ENCODE measurements at regions not wholly inside any gene's neighbourhood (a gene's known extent, or its start where the extent isn't known, plus 50 kb on each side); places are given as distances from the start of the nearest gene placed in this dataset.

DNA sequence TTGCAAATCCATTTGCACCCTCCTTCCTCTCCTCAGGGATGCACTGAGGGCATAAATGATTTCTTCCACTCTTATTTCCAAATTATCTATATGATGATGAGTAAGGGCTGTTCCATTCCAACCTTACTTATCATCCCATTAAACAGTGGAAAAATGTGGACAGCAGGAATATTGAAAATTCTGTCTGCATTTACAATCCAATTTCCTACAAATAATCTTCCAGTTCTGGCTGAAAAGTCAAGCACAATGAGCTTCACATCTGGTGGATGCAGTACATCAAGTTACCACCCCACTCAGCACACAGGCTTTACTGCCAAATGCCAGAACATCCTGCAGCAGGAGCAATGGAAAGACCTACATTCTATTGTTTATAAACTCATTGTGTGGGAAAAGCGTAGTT, 345.0 kb upstream of the STEAP1 start:
- TF ChIP-seq, protein P1, sequence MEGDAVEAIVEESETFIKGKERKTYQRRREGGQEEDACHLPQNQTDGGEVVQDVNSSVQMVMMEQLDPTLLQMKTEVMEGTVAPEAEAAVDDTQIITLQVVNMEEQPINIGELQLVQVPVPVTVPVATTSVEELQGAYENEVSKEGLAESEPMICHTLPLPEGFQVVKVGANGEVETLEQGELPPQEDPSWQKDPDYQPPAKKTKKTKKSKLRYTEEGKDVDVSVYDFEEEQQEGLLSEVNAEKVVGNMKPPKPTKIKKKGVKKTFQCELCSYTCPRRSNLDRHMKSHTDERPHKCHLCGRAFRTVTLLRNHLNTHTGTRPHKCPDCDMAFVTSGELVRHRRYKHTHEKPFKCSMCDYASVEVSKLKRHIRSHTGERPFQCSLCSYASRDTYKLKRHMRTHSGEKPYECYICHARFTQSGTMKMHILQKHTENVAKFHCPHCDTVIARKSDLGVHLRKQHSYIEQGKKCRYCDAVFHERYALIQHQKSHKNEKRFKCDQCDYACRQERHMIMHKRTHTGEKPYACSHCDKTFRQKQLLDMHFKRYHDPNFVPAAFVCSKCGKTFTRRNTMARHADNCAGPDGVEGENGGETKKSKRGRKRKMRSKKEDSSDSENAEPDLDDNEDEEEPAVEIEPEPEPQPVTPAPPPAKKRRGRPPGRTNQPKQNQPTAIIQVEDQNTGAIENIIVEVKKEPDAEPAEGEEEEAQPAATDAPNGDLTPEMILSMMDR (IDR thresholded peaks at IDR 0.05) = no peak
- TF ChIP-seq POLR2A (IDR thresholded peaks at IDR 0.05) = no peak

All from heart left ventricle (tissue), 13 donors.